ENCODE measurements at regions not wholly inside any gene's neighbourhood (a gene's known extent, or its start where the extent isn't known, plus 50 kb on each side); places are given as distances from the start of the nearest gene placed in this dataset.

- no peak for DNase-seq
Observed at GRCh38 chr12:67798768-67799167, 150.2 kb downstream of the DYRK2 start.

GRCh38 chr12:67802731-67803130, 154.2 kb downstream of the DYRK2 start:
- no peak for DNase-seq

- no peak for DNase-seq
Observed at GRCh38 chr12:67803278-67803993, 154.9 kb downstream of the DYRK2 start.

- no peak for DNase-seq
Observed at GRCh38 chr12:67804168-67804567, 155.6 kb downstream of the DYRK2 start.

GRCh38 chr12:67807814-67808213, 159.3 kb downstream of the DYRK2 start:
- DNase-seq, result no peak

GRCh38 chr12:67810166-67810565, 161.6 kb downstream of the DYRK2 start:
- no peak for DNase-seq

GRCh38 chr12:67811437-67812361, 163.2 kb downstream of the DYRK2 start:
- DNase-seq, result no peak

- no peak for DNase-seq
Observed at GRCh38 chr12:67813456-67813904, 164.9 kb downstream of the DYRK2 start.

GRCh38 chr12:67816269-67816668, 167.7 kb downstream of the DYRK2 start:
- no peak for DNase-seq

GRCh38 chr12:67818459-67818903, 169.9 kb downstream of the DYRK2 start:
- DNase-seq, result no peak

- DNase-seq, result no peak
Observed at GRCh38 chr12:67819902-67820301, 169.3 kb upstream of the IFNG-AS1 start.

- DNase-seq, result no peak
Observed at GRCh38 chr12:67820694-67821093, 168.6 kb upstream of the IFNG-AS1 start.

- no peak for DNase-seq
Observed at GRCh38 chr12:67822826-67823225, 166.4 kb upstream of the IFNG-AS1 start.

- DNase-seq, result no peak
Observed at GRCh38 chr12:67826148-67826547, 163.1 kb upstream of the IFNG-AS1 start.

- no peak for DNase-seq
Observed at GRCh38 chr12:67826946-67827720, 162.1 kb upstream of the IFNG-AS1 start.

- DNase-seq, result no peak
Observed at GRCh38 chr12:67827820-67828383, 161.3 kb upstream of the IFNG-AS1 start.

- DNase-seq, result no peak
Observed at GRCh38 chr12:67829896-67830295, 159.4 kb upstream of the IFNG-AS1 start.

GRCh38 chr12:67832155-67832554, 157.1 kb upstream of the IFNG-AS1 start:
- DNase-seq, result no peak

- no peak for DNase-seq
Observed at GRCh38 chr12:67833602-67834001, 155.6 kb upstream of the IFNG-AS1 start.

- no peak for DNase-seq
Observed at GRCh38 chr12:67837876-67838275, 151.4 kb upstream of the IFNG-AS1 start.

GRCh38 chr12:67842124-67842523, 147.1 kb upstream of the IFNG-AS1 start:
- DNase-seq, result no peak

GRCh38 chr12:67843257-67843656, 146.0 kb upstream of the IFNG-AS1 start:
- DNase-seq, result no peak

- no peak for DNase-seq
Observed at GRCh38 chr12:67852701-67853100, 136.5 kb upstream of the IFNG-AS1 start.
